A549 (cell line): ENCODE measurements at regions not wholly inside any gene's neighbourhood (a gene's known extent, or its start where the extent isn't known, plus 50 kb on each side); places are given as distances from the start of the nearest gene placed in this dataset.

Source experiments
- CTCF ChIP-seq: fragments of >200 bp; sonication (Bioruptor Twin); formaldehyde crosslinking; IDR thresholded peaks from 3 replicates; pipeline ENCODE4 v1.5.1; 2016
- JUN ChIP-seq, 2 experiments: fragments of >200 bp; sonication (Bioruptor Twin); formaldehyde crosslinking; IDR thresholded peaks; 2 replicates in 1 of 2; 3 replicates in 1 of 2; pipeline ENCODE4 v1.6.1; 2016 to 2017
- KDM1A ChIP-seq: fragments of 200-600 bp; sonication (generic); IDR thresholded peaks from 2 replicates; pipeline ENCODE4 v1.6.1; 2016; ENCODE audit warnings: low read depth, mild to moderate bottlenecking
- MAZ ChIP-seq: fragments of 150-350 bp; IDR thresholded peaks from 2 replicates; pipeline ENCODE4 v1.6.1; 2014; ENCODE audit warnings: antibody characterized with exemption, low read depth, low read length, borderline replicate concordance
- POLR2A ChIP-seq: IDR thresholded peaks from 2 replicates; pipeline ENCODE4 v1.6.1; 2012; ENCODE audit warnings: mild to moderate bottlenecking, low read length
- POLR2AphosphoS2 ChIP-seq: conservative IDR thresholded peaks from 2 replicates; pipeline ENCODE4 v1.6.1; 2012; ENCODE audit warnings: low read length, improper control_type of control experiment, inconsistent platforms
- RNF2 ChIP-seq: fragments of 200-600 bp; sonication (generic); IDR thresholded peaks from 2 replicates; pipeline ENCODE4 v1.6.1; 2016; ENCODE audit warnings: low read depth, mild to moderate bottlenecking, antibody characterized with exemption, moderate library complexity, borderline replicate concordance
- ZC3H11A ChIP-seq: fragments of 450-650 bp; IDR thresholded peaks from 2 replicates; pipeline ENCODE4 v1.6.1; 2014; ENCODE audit warnings: antibody characterized with exemption, mild to moderate bottlenecking

GRCh38 chr4:14887842-14888433 lies 114.3 kb upstream of the CPEB2 start:
- TF ChIP-seq CTCF = no peak
- no peak for TF ChIP-seq MAZ
- no peak for TF ChIP-seq KDM1A
- no peak for TF ChIP-seq POLR2A
- no peak for TF ChIP-seq JUN (IDR thresholded peaks at IDR 0.05)
- no peak for TF ChIP-seq RNF2
- TF ChIP-seq POLR2AphosphoS2 = no peak
- no peak for TF ChIP-seq ZC3H11A
